ENCODE measurements at regions not wholly inside any gene's neighbourhood (a gene's known extent, or its start where the extent isn't known, plus 50 kb on each side); places are given as distances from the start of the nearest gene placed in this dataset.
"Not testable (repeated sequence)": the region's sequence is repeated elsewhere in the genome, so short reads cannot be mapped to it uniquely, and the experiment has no call there.

DNA sequence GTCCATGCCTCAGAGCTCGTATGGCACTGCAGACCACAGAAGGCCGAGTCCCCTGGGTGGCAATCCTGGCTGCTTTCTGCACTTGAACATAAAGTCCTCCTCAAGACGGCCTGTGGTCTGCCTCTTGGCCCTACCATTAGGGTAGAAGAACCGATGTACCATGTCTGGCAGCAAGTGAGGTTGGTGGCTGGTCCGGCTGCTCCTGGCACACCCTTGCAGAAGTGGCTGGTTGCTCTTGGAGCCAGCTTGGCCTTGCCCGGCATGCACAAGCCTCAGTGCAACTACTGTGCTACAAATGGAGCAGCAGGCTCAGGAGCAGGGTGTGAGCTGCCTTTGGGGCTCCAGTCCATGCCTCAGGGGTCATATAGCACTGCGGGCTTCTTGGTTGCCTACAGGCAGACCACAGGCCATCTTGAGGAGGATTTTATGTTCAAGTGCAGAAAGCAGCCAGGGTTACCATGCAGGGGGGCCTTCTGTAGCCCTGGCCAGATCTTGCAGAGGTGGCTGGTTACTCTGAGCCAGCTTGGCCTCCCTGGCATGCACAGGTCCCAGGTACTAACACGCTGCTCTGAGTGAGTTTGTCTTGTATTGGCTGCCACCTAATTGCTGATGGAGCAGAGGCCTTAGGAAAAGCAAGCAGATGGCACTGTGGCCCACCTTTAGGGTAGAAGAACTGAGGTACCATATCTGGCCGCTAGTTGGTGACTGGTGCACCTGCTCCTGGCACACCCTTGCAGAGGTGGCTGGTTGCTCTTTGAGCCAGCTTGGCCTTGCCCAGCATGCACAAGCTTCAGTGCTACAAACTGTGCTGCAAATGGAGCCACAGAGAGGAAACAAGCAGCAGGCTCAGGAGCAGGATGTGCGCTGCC lies 106.4 kb downstream of the CCDC74A start:
- TF ChIP-seq POLR2A (IDR thresholded peaks at IDR 0.05; ENCODE audit: low read depth, low read length), result not testable (repeated sequence)
- TF ChIP-seq, protein P1, sequence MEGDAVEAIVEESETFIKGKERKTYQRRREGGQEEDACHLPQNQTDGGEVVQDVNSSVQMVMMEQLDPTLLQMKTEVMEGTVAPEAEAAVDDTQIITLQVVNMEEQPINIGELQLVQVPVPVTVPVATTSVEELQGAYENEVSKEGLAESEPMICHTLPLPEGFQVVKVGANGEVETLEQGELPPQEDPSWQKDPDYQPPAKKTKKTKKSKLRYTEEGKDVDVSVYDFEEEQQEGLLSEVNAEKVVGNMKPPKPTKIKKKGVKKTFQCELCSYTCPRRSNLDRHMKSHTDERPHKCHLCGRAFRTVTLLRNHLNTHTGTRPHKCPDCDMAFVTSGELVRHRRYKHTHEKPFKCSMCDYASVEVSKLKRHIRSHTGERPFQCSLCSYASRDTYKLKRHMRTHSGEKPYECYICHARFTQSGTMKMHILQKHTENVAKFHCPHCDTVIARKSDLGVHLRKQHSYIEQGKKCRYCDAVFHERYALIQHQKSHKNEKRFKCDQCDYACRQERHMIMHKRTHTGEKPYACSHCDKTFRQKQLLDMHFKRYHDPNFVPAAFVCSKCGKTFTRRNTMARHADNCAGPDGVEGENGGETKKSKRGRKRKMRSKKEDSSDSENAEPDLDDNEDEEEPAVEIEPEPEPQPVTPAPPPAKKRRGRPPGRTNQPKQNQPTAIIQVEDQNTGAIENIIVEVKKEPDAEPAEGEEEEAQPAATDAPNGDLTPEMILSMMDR (IDR thresholded peaks at IDR 0.05; ENCODE audit: extremely low read depth in 1 of 2, insufficient read depth in 1 of 2, low read depth in 1 of 2, low read length in 2 of 2), result not testable (repeated sequence)
